Gastrocnemius medialis (tissue), 4 donors: ENCODE measurements at regions not wholly inside any gene's neighbourhood (a gene's known extent, or its start where the extent isn't known, plus 50 kb on each side); places are given as distances from the start of the nearest gene placed in this dataset.
A peak's percentile ranks its signal among the peaks of the same experiment; 100 is the strongest.

Source experiments
- ATAC-seq, 2 donors: fragments of 150-250 bp; one replicate each; pipeline ENCODE4 v1.9.1; 2016
- DNase-seq, 2 donors: peaks; one replicate each; pipeline ENCODE4 v3.0.0-alpha.2; 2019
- H3K27ac ChIP-seq, 4 donors: fragments of 200-600 bp; sonication (generic); 1 replicate in 1 of 4; 2 replicates in 3 of 4; pipeline ENCODE4 v1.5.1; 2016 to 2018; ENCODE audit warnings: mild to moderate bottlenecking in 2 of 4, moderate library complexity in 1 of 4
- H3K27me3 ChIP-seq, 3 donors: fragments of 200-600 bp; sonication (generic) in 2 of 3; 1 replicate in 1 of 3; 2 replicates in 2 of 3; pipeline versions ENCODE4 v1.5.1 to v1.6.0; 2016 to 2019; ENCODE audit warnings: mild to moderate bottlenecking in 1 of 3, moderate library complexity in 1 of 3
- H3K36me3 ChIP-seq, 2 donors: fragments of 200-600 bp; sonication (generic) in 1 of 2; one replicate each; pipeline ENCODE4 v1.5.1; 2017 to 2018
- H3K4me1 ChIP-seq, 2 donors: fragments of 200-600 bp; sonication (generic) in 1 of 2; one replicate each; pipeline ENCODE4 v1.5.1; 2016 to 2017; ENCODE audit warnings: mild to moderate bottlenecking in 2 of 2
- H3K4me3 ChIP-seq, 4 donors: fragments of 200-600 bp; sonication (generic) in 3 of 4; 1 replicate in 1 of 4; 2 replicates in 3 of 4; pipeline ENCODE4 v1.5.1; 2016 to 2019; ENCODE audit warnings: mild to moderate bottlenecking in 2 of 4
- H3K9me3 ChIP-seq, 3 donors: fragments of 200-600 bp; sonication (generic) in 2 of 3; 1 replicate in 1 of 3; 2 replicates in 2 of 3; pipeline ENCODE4 v1.5.1; 2016 to 2019
- CTCF ChIP-seq, 5 experiments: fragments of 450-650 bp in 3 of 5; fragments of 200-600 bp in 2 of 5; sonication (generic) in 2 of 5; IDR thresholded peaks in 4 of 5; conservative IDR thresholded peaks in 1 of 5; 1 replicate in 4 of 5; 2 replicates in 1 of 5; pipeline ENCODE4 v1.5.1; 2016 to 2019; ENCODE audit warnings: antibody characterized with exemption in 5 of 5, mild to moderate bottlenecking in 3 of 5, moderate library complexity in 3 of 5
- POLR2A ChIP-seq, 2 donors: fragments of 450-650 bp; IDR thresholded peaks; one replicate each; pipeline ENCODE4 v1.6.1; 2017; ENCODE audit warnings: antibody characterized with exemption in 2 of 2, mild to moderate bottlenecking in 2 of 2, moderate library complexity in 2 of 2
- in situ Hi-C, 4 donors: fragments of 200-750 bp; cut with MboI; loops; one replicate each; pipeline versions ENCODE4 v1.15.0 to v1.8.0; 2017; ENCODE audit warnings: low sequenced_read_pairs in 4 of 4
- intact Hi-C: fragments of 100-400 bp; cut with DNase I; formaldehyde crosslinking; loops from one replicate; pipeline ENCODE4 v1.15.1; 2023; ENCODE audit warnings: low total_unique reads

GRCh38 chr11:8834379-8834778 is 76.6 kb upstream of the AKIP1 start:
- Histone ChIP-seq H3K36me3 (no peaks in the 10 kb centered on the region), H3K4me1 (peaks cover 17 to 24% of the 10 kb centered on the region in 2 donors), H3K9me3 (no peaks in the 10 kb centered on the region), H3K27ac (no peak overlapping the region), H3K4me3 (no peak overlapping the region), H3K27me3 (no peaks in the 10 kb centered on the region)
- ATAC-seq, result no peak
- TF ChIP-seq POLR2A (IDR thresholded peaks at IDR 0.05) (no peak), CTCF (IDR thresholded peaks at IDR 0.05 in 4 of 5, conservative IDR thresholded peaks at IDR 0.05 in 1 of 5) (no peak)
- in situ Hi-C loops (no loop called here), intact Hi-C loops (no loop called here)
- DNase-seq, result no peak

- no peak for DNase-seq
- intact Hi-C loops (no loop called here), in situ Hi-C loops (no loop called here)
- H3K27me3 ChIP-seq, result no peaks in the 10 kb centered on the region
- TF ChIP-seq POLR2A (IDR thresholded peaks at IDR 0.05) (no peak), CTCF (IDR thresholded peaks at IDR 0.05 in 4 of 5, conservative IDR thresholded peaks at IDR 0.05 in 1 of 5) (no peak)
- no peaks in the 10 kb centered on the region for H3K9me3 ChIP-seq
- peaks cover 8 to 26% of the 10 kb centered on the region in 2 donors for H3K4me1 ChIP-seq
- H3K27ac ChIP-seq, result peak overlapping the region; percentile 40 to 60 (median 50)
- H3K36me3 ChIP-seq, result no peaks in the 10 kb centered on the region
- peak in 1 of 2 donors; percentile 41 for ATAC-seq
- no peak overlapping the region for H3K4me3 ChIP-seq
Measured at GRCh38 chr11:8838248-8838647, 72.7 kb upstream of the AKIP1 start.

GRCh38 chr11:8839306-8839956 is 71.6 kb upstream of the AKIP1 start:
- ATAC-seq (no peak), DNase-seq (no peak)
- intact Hi-C loops (no loop called here), in situ Hi-C loops (no loop called here)
- no peaks in the 10 kb centered on the region for H3K9me3 ChIP-seq
- no peak overlapping the region for H3K4me3 ChIP-seq
- TF ChIP-seq CTCF (IDR thresholded peaks at IDR 0.05 in 4 of 5, conservative IDR thresholded peaks at IDR 0.05 in 1 of 5) (no peak), POLR2A (IDR thresholded peaks at IDR 0.05) (no peak)
- H3K4me1 ChIP-seq, result peaks cover 0 to 18% of the 10 kb centered on the region in 2 donors
- H3K36me3 ChIP-seq, result no peaks in the 10 kb centered on the region
- H3K27me3 ChIP-seq, result no peaks in the 10 kb centered on the region
- peak overlapping the region in 3 of 4 donors; percentile 0 to 55 (median 24) for H3K27ac ChIP-seq

GRCh38 chr11:8839957-8840945 is 70.7 kb upstream of the AKIP1 start:
- TF ChIP-seq POLR2A (IDR thresholded peaks at IDR 0.05) (no peak), CTCF (IDR thresholded peaks at IDR 0.05 in 4 of 5, conservative IDR thresholded peaks at IDR 0.05 in 1 of 5) (no peak)
- Histone ChIP-seq H3K9me3 (no peaks in the 10 kb centered on the region), H3K4me1 (peaks cover 0 to 18% of the 10 kb centered on the region in 2 donors), H3K4me3 (no peak overlapping the region), H3K36me3 (no peaks in the 10 kb centered on the region), H3K27ac (peak overlapping the region in 3 of 4 donors; percentile 0 to 55 (median 24)), H3K27me3 (no peaks in the 10 kb centered on the region)
- no peak for ATAC-seq
- no peak for DNase-seq
- in situ Hi-C loops, result no loop called here
- intact Hi-C loops, result no loop called here
